Fibroblast of mammary gland (primary cell): ENCODE measurements at regions not wholly inside any gene's neighbourhood (a gene's known extent, or its start where the extent isn't known, plus 50 kb on each side); places are given as distances from the start of the nearest gene placed in this dataset.

ENCODE experiments used
- DNase-seq: peaks from one replicate; pipeline ENCODE4 v3.0.0-alpha.2; 2010; ENCODE audit warnings: low read depth
- H3K4me3 ChIP-seq: 2 replicates; pipeline ENCODE4 v1.5.1; 2011; ENCODE audit warnings: low read depth, mild to moderate bottlenecking, low read length, moderate library complexity; ENCODE audit not compliant: control insufficient read depth
- TF ChIP-seq, protein P1 (sequence below): conservative IDR thresholded peaks from 2 replicates; pipeline ENCODE4 v1.5.1; 2011; ENCODE audit warnings: low read depth, low read length, inconsistent platforms; ENCODE audit not compliant: control insufficient read depth, insufficient read depth

DNA sequence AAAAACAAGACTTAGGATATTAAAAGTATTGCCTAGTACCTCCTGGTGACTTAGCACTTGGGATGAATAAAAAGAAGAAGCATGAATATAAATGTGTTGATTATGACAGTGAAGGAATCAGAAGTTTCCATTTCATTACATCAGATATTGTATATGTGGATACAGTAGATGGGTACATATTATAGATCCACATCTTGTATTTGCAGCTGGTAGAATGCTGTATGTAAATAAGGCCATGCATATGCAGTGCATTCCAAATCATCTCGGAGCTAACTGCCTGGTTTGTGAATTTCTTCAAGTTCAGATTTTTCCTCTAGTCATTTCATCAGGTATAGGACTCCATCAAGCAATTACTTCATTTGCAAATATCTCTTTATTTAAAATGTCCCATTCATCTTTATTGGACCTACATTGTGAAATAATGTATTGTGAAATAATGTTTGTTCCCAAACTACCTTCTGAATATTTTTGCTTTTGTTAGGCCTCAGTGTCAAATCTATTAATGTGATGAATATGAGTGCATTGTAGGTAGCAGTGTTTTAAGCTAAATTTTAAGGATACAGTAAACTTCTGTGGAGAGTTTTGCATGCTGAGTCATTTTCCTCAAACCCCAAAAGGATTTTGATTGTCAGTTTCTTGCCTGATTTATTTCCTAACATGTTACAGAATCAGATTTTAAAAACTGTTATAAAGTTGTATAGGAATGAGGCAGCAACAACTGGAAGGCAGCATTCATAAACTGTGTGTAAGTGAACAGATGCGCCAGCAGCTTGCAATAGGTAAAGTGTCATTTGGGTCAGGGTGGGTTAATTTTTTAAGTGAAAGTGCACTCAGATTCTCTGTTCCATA is 370.8 kb upstream of the RIOK2 start:
- no peak overlapping the region for H3K4me3 ChIP-seq
- TF ChIP-seq, protein P1, sequence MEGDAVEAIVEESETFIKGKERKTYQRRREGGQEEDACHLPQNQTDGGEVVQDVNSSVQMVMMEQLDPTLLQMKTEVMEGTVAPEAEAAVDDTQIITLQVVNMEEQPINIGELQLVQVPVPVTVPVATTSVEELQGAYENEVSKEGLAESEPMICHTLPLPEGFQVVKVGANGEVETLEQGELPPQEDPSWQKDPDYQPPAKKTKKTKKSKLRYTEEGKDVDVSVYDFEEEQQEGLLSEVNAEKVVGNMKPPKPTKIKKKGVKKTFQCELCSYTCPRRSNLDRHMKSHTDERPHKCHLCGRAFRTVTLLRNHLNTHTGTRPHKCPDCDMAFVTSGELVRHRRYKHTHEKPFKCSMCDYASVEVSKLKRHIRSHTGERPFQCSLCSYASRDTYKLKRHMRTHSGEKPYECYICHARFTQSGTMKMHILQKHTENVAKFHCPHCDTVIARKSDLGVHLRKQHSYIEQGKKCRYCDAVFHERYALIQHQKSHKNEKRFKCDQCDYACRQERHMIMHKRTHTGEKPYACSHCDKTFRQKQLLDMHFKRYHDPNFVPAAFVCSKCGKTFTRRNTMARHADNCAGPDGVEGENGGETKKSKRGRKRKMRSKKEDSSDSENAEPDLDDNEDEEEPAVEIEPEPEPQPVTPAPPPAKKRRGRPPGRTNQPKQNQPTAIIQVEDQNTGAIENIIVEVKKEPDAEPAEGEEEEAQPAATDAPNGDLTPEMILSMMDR: no peak
- DNase-seq: peak; percentile 58

DNA sequence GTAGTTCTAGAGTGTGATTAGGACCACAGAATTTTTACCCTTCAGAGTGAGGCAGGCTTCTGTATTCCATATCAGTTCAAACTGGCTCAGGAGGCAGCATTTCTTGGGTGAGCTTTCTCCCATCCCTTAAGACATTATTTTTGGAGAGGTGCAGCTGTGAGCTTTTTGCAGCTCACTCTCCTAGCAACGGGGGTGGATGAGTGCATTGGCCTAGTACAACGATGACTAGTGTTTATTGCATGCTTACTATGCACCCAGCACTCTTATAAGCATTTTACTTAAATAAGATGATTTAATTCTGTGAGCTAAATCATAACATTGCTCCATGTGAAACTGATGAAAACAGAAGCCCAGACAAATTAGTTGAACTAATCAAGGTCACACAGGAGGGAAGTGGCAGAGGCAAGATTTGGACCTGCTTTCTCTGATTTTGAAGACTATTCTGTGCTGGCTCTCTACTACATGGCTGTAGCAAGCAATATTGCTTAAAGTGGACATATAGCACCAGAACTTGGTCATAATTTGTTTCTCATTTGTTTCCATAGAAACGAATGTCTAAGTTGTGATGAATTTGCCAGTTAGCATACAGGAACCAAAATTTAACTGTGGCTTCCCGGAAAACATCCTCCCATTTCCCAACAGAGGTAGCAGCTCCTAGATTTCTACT is 372.1 kb upstream of the RIOK2 start:
- peak; percentile 80 for DNase-seq
- no peak overlapping the region for H3K4me3 ChIP-seq
- TF ChIP-seq, protein P1: no peak

DNA sequence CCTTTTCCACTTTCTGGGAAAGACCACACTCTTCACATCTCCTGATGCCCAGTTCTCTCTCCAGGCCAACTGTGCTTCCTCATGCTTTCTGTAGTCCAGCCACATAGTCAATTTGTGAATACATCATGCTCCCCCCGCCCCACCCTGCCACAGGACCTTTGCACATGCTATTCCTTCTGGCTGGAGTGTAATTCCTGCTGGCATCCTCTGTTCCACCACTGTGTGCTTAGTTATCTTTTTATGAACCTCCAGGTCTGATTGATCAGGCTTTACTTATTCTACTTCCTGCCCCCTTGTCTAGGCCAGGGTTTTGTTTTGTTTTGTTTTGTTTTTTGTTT is 372.6 kb upstream of the RIOK2 start:
- H3K4me3 ChIP-seq: no peak overlapping the region
- TF ChIP-seq, protein P1: no peak
- DNase-seq: no peak

DNA sequence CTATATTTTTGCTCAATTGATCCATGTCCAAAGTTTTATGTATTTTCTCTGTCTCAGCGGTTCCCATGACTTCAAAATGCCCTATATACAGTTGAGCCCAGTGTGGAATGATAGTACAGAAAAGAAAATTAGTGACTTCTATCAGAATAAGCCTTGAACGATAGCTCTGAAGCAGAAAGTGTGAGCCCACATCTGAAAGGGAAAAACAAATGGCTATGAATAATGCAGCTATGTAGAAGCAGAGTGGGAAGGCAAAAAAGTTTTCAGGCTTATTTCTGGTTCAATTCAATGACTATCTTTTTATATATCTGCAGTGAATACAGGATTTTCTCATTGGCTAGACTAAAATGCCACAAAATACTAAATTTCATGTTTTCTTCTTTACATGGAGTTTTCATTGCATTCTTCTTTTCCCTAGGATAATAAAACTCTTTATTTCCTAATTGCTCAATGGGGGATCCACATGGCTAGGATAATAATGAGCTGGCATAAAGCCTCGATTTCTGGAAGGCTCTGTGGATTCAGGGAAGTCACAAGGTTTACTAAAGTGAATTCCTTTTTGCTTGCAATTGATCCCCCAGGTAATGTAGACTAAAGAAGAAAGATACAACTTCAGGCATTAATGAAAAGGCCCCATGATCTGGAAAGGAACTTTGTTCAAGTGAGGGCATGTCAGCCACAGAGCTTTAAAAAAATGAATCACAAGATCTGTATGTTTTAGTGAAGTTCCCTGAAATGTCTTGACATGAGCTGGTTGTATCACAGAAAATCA is 377.0 kb upstream of the RIOK2 start:
- TF ChIP-seq, protein P1: no peak
- H3K4me3 ChIP-seq: no peak overlapping the region
- DNase-seq: no peak

DNA sequence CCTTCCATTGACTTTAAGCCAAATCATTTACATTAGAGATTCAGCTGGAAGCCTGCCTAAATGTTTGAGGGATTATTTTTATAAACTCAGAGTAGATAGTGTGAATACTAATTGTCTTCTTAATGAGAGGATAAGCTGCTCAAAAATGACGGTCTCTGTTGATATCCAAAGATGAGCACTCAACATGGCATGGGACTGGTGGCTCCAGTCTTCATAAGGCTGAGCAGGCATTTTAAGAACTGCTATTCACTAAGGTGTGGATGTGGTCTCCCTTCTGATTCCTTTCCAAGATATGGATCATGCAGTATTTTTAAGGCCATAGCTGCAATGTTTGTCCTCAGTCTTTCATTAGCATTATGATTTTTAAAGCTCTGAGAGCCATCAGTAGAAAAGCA is 377.5 kb upstream of the RIOK2 start:
- TF ChIP-seq, protein P1: no peak
- no peak overlapping the region for H3K4me3 ChIP-seq
- no peak for DNase-seq

DNA sequence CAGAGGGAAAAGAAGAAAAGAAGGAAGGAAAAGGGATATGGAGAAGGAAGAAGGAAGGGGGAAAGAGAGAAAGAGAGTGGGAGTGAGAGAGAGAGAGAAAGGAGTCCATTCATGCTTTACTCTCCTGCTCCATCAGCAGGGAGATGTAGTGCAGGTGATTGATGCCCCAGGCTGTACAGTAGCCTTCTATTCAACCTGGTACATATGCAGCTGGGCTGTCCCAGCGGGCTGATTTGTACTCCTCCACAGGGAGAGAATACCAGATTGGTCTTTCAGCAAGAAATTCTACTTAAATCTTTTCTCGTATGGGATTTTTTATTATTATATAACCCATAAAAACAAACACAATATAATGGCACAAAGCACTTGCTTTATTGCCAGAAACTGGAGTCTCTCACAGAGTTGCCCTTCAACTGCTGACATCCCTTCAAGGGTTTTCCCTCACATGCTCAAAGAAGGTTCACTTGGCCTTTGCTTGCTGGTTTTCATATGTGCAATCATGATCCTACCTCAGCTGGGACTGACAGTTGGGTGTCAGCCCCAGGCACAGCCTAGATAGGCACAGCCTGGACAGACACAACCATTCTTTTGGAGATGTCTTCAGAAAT is 380.1 kb upstream of the RIOK2 start:
- no peak overlapping the region for H3K4me3 ChIP-seq
- TF ChIP-seq, protein P1: no peak
- no peak for DNase-seq
